Neural progenitor cell (in vitro differentiated cells): ENCODE measurements at regions not wholly inside any gene's neighbourhood (a gene's known extent, or its start where the extent isn't known, plus 50 kb on each side); places are given as distances from the start of the nearest gene placed in this dataset.

Source experiments
- CTCF ChIP-seq: fragments of 200-600 bp; sonication (generic); IDR thresholded peaks from 2 replicates; pipeline ENCODE4 v1.5.1; 2017; ENCODE audit warnings: antibody characterized with exemption, mild to moderate bottlenecking
- EZH2 ChIP-seq: fragments of 200-600 bp; sonication (generic); IDR thresholded peaks from 2 replicates; pipeline ENCODE4 v1.6.1; 2017; ENCODE audit warnings: antibody characterized with exemption, mild to moderate bottlenecking, moderate library complexity

GRCh38 chr6:119484598-119484997 is 135.0 kb upstream of the MAN1A1 start:
- TF ChIP-seq CTCF, result no peak
- TF ChIP-seq EZH2, result no peak
